Gastroesophageal sphincter (tissue), 3 donors: ENCODE measurements at regions not wholly inside any gene's neighbourhood (a gene's known extent, or its start where the extent isn't known, plus 50 kb on each side); places are given as distances from the start of the nearest gene placed in this dataset.

ENCODE experiments used
- CTCF ChIP-seq, 4 experiments: fragments of 200-600 bp in 2 of 4; fragments of 450-650 bp in 2 of 4; sonication (generic) in 1 of 4; IDR thresholded peaks; one replicate each; pipeline ENCODE4 v1.5.1; 2017 to 2019; ENCODE audit warnings: antibody characterized with exemption in 4 of 4, mild to moderate bottlenecking in 2 of 4, moderate library complexity in 2 of 4
- POLR2A ChIP-seq, 2 donors: fragments of 450-650 bp; IDR thresholded peaks; one replicate each; pipeline ENCODE4 v1.6.1; 2017; ENCODE audit warnings: antibody characterized with exemption in 2 of 2, mild to moderate bottlenecking in 2 of 2, moderate library complexity in 1 of 2

- TF ChIP-seq CTCF (IDR thresholded peaks at IDR 0.05) (no peak), POLR2A (IDR thresholded peaks at IDR 0.05) (no peak)
Observed at GRCh38 chr9:38315085-38315595, 77.4 kb upstream of the ALDH1B1 start.
